CD4-positive, alpha-beta T cell (primary cell): ENCODE measurements at regions not wholly inside any gene's neighbourhood (a gene's known extent, or its start where the extent isn't known, plus 50 kb on each side); places are given as distances from the start of the nearest gene placed in this dataset.

Experiments used
- ATAC-seq: fragments of 200-7000 bp; cut with Tn5 transposase; one replicate; pipeline ENCODE4 v1.10.0; 2022; ENCODE audit warnings: mild to moderate bottlenecking; ENCODE audit not compliant: poor library complexity
- CTCF ChIA-PET: fragments of 350-600 bp; sonication (Branson Sonifier 250); formaldehyde crosslinking; loops from one replicate; lab custom pipeline; 2021; ENCODE audit warnings: antibody characterized with exemption, inconsistent platforms; lab: Charles Lee
- POLR2A ChIA-PET: fragments of 350-600 bp; sonication (Branson Sonifier 250); formaldehyde crosslinking; loops from one replicate; lab custom pipeline; 2021; ENCODE audit warnings: antibody characterized with exemption, inconsistent platforms; lab: Charles Lee
- DNase-seq, 14 experiments: peaks; one replicate each; pipeline ENCODE4 v3.0.0-alpha.2; 2013 to 2020; ENCODE audit warnings: mixed read lengths in 2 of 14
- H3K27ac ChIP-seq, 2 donors: one replicate each; pipeline versions ENCODE4 v1.5.1 to v1.7.0; 2013; ENCODE audit warnings: low read length in 2 of 2, low read depth in 1 of 2, mild to moderate bottlenecking in 1 of 2
- H3K27me3 ChIP-seq, 2 experiments: 1 replicate in 1 of 2; 2 replicates in 1 of 2; pipeline versions ENCODE4 v1.6.1 to v1.7.0; 2013; ENCODE audit warnings: low read length in 2 of 2, control low read depth in 1 of 2, mild to moderate bottlenecking in 1 of 2, moderate library complexity in 1 of 2; ENCODE audit not compliant: insufficient read depth in 2 of 2, control insufficient read depth in 1 of 2
- H3K36me3 ChIP-seq: one replicate; pipeline ENCODE4 v1.6.1; 2013; ENCODE audit warnings: low read length, control low read depth; ENCODE audit not compliant: insufficient read depth
- H3K4me1 ChIP-seq: one replicate; pipeline ENCODE4 v1.6.1; 2013; ENCODE audit warnings: low read length, control low read depth; ENCODE audit not compliant: insufficient read depth
- H3K4me3 ChIP-seq: one replicate; pipeline ENCODE4 v1.5.1; 2013; ENCODE audit warnings: mild to moderate bottlenecking, low read length, moderate library complexity
- H3K9me3 ChIP-seq, 2 experiments: 1 replicate in 1 of 2; 2 replicates in 1 of 2; pipeline versions ENCODE4 v1.6.1 to v1.7.0; 2013; ENCODE audit warnings: low read length in 2 of 2, mild to moderate bottlenecking in 2 of 2, control low read depth in 1 of 2, moderate library complexity in 1 of 2; ENCODE audit not compliant: control insufficient read depth in 1 of 2, insufficient read depth in 1 of 2
- H3K27ac Mint-ChIP-seq: one replicate; pipeline ENCODE4 v1.8.0; 2020; ENCODE audit warnings: mixed read lengths
- H3K27me3 Mint-ChIP-seq: one replicate; pipeline ENCODE4 v1.8.0; 2021; ENCODE audit warnings: mixed read lengths
- H3K36me3 Mint-ChIP-seq: one replicate; pipeline ENCODE4 v1.8.0; 2021; ENCODE audit warnings: low read depth, mixed read lengths
- H3K4me1 Mint-ChIP-seq: one replicate; pipeline ENCODE4 v1.8.0; 2021; ENCODE audit warnings: low read depth, mixed read lengths
- H3K4me3 Mint-ChIP-seq: one replicate; pipeline ENCODE4 v1.8.0; 2020; ENCODE audit warnings: mild to moderate bottlenecking, mixed read lengths
- H3K9me3 Mint-ChIP-seq: one replicate; pipeline ENCODE4 v1.8.0; 2020; ENCODE audit warnings: mixed read lengths
- CTCF ChIP-seq: fragments of 200-600 bp; IDR thresholded peaks from one replicate; pipeline ENCODE4 v1.8.0; 2022; ENCODE audit warnings: antibody characterized with exemption, mild to moderate bottlenecking
- intact Hi-C, 2 experiments: fragments of 100-400 bp; cut with DNase I in 1 of 2; cut with micrococcal nuclease in 1 of 2; formaldehyde crosslinking; loops; one replicate each; pipeline versions ENCODE4 v1.15.1 to v1.9.0; 2023 to 2025; cut with DNase I, micrococcal nuclease

GRCh38 chr22:27224485-27225374 lies 567.3 kb downstream of the MIAT start:
- Histone ChIP-seq H3K4me1 (no peaks in the 10 kb centered on the region), H3K4me3 (no peak overlapping the region), H3K9me3 (no peaks in the 10 kb centered on the region), H3K27ac (no peak overlapping the region), H3K36me3 (no peaks in the 10 kb centered on the region), H3K27me3 (peaks cover under 1 to 3% of the 10 kb centered on the region in 2 experiments)
- ATAC-seq (no peak), DNase-seq (no peak)
- Mint-ChIP-seq H3K4me1 (no peaks in the 10 kb centered on the region), H3K9me3 (no peaks in the 10 kb centered on the region), H3K4me3 (no peak overlapping the region), H3K36me3 (no peaks in the 10 kb centered on the region), H3K27me3 (peaks cover 12% of the 10 kb centered on the region), H3K27ac (no peak overlapping the region)
- no peak for TF ChIP-seq CTCF
- ChIA-PET CTCF (no interaction called here), POLR2A (no interaction called here)
- intact Hi-C loops: no loop called here

DNA sequence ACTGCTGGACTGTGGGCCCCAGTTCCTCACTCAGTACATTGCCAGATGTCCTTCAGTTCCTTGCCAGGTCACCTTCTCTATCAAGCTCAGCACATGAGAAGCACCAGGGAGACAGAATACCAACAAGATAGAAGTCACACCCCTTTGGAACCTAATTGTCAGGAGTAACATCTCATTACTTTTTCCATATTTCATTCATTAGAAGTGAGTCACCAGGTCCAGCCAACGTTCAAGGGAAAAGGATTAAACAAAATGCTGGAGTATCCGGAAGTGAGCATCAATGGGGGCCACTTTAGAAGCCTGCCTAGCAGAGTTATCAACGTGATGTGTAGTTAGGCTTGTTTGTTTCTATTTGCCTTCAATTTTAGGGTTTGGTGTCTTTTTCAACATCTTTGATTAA lies 569.3 kb downstream of the MIAT start:
- ATAC-seq (no peak), DNase-seq (no peak)
- peaks cover 0 to 4% of the 10 kb centered on the region in 2 experiments for H3K27me3 ChIP-seq
- Mint-ChIP-seq H3K27me3 (peaks cover 20% of the 10 kb centered on the region), H3K4me3 (no peak overlapping the region), H3K36me3 (no peaks in the 10 kb centered on the region), H3K4me1 (no peaks in the 10 kb centered on the region), H3K27ac (no peak overlapping the region), H3K9me3 (no peaks in the 10 kb centered on the region)
- POLR2A ChIA-PET: no interaction called here
- H3K4me3 ChIP-seq: no peak overlapping the region
- H3K27ac ChIP-seq: no peak overlapping the region
- no peak for TF ChIP-seq CTCF
- H3K4me1 ChIP-seq: no peaks in the 10 kb centered on the region
- CTCF ChIA-PET: no interaction called here
- H3K36me3 ChIP-seq: no peaks in the 10 kb centered on the region
- intact Hi-C loops: no loop called here
- H3K9me3 ChIP-seq: peaks cover 0 to 5% of the 10 kb centered on the region in 2 experiments

GRCh38 chr22:27228771-27229170 lies 571.4 kb downstream of the MIAT start:
- ChIA-PET POLR2A (no interaction called here), CTCF (no interaction called here)
- Histone ChIP-seq H3K4me1 (no peaks in the 10 kb centered on the region), H3K27me3 (peaks cover 0 to 7% of the 10 kb centered on the region in 2 experiments), H3K36me3 (no peaks in the 10 kb centered on the region), H3K27ac (no peak overlapping the region), H3K9me3 (peaks cover 0 to 5% of the 10 kb centered on the region in 2 experiments), H3K4me3 (no peak overlapping the region)
- H3K4me1 Mint-ChIP-seq: no peaks in the 10 kb centered on the region
- no peak for ATAC-seq
- no peak overlapping the region for H3K4me3 Mint-ChIP-seq
- no peaks in the 10 kb centered on the region for H3K9me3 Mint-ChIP-seq
- TF ChIP-seq CTCF: no peak
- H3K36me3 Mint-ChIP-seq: no peaks in the 10 kb centered on the region
- intact Hi-C loops: no loop called here
- DNase-seq: no peak
- no peak overlapping the region for H3K27ac Mint-ChIP-seq
- peaks cover 29% of the 10 kb centered on the region for H3K27me3 Mint-ChIP-seq
